ENCODE measurements at regions not wholly inside any gene's neighbourhood (a gene's known extent, or its start where the extent isn't known, plus 50 kb on each side); places are given as distances from the start of the nearest gene placed in this dataset.
"Not testable (repeated sequence)": the region's sequence is repeated elsewhere in the genome, so short reads cannot be mapped to it uniquely, and the experiment has no call there.

DNA sequence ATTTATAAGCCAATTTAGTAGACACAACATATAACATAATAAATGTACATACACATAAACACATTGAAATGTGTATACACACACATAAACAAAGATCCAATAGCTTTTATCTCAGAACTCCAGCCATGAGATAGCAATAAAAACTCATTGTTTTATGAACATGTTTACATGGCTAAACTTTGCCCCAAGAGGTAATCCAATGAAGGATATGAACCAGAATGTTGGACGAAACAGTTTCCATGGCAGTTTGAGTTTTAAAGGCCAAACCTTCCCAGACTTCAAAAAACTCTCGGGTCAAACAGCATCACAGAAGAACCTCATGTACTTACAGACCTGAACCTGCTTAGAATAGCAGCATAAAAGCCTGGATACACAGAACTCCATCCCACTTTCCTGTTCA lies 97.2 kb upstream of the WDR75 start:
- H3K27ac Mint-ChIP-seq = no peak overlapping the region
- no peak overlapping the region for H3K4me3 Mint-ChIP-seq
- H3K36me3 Mint-ChIP-seq = peaks cover 0 to 4% (median 3%) of the 10 kb centered on the region in 3 donors
- peaks cover 0 to 6% (median 4%) of the 10 kb centered on the region in 6 donors for H3K9me3 Mint-ChIP-seq
- DNase-seq = no peak
- peaks cover 0 to 2% (median 0%) of the 10 kb centered on the region in 3 donors for H3K27me3 Mint-ChIP-seq (ENCODE audit: low read depth in 3 of 3)
- no peaks in the 10 kb centered on the region for H3K4me1 Mint-ChIP-seq

DNA sequence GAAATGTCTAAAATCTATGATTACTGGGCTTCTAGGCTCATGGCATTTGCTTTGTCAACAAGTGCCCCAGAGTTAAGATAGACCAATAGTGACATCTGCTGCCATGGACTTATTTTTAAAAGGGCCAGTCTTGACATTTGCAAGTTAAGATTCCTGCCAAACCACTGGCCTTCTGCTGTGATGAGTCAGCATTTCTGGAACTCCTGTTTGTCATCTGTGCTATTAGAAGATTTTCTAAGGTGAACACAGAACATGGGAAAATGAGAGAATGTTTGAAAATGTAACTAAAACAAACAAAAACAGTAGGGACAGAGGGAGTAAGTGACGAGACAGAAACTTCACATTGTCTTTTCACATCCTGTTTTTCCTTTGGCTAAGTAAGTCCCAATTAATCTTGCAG lies 93.7 kb upstream of the WDR75 start:
- H3K27me3 Mint-ChIP-seq (ENCODE audit: low read depth in 3 of 3) = no peaks in the 10 kb centered on the region
- peaks cover 0 to 3% (median 0%) of the 10 kb centered on the region in 3 donors for H3K36me3 Mint-ChIP-seq
- DNase-seq = peak; percentile 2 to 6 (median 2)
- no peaks in the 10 kb centered on the region for H3K4me1 Mint-ChIP-seq
- H3K9me3 Mint-ChIP-seq = peaks cover 0 to 8% (median 4%) of the 10 kb centered on the region in 6 donors
- no peak overlapping the region for H3K27ac Mint-ChIP-seq
- H3K4me3 Mint-ChIP-seq = no peak overlapping the region

DNA sequence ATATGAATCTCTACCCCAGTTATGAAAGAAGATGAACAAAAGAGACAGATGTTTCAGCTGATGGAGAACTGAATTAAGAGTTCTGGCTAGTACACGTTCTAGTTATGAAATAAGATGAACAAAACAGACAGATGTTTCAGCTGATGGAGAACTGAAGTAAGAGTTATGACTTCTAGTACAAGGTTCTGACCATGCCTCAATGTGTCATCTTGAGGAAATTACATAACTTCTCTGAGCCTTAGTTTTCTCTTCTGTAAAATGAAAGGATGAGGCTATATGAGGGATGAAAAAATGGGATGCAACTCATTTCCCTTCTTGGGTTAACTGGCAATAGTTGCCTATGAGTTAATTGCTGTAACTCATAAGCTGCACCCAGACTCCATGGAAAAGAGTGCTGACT lies 92.9 kb upstream of the WDR75 start:
- Mint-ChIP-seq H3K27me3 (ENCODE audit: low read depth in 3 of 3) (no peaks in the 10 kb centered on the region), H3K4me3 (no peak overlapping the region), H3K4me1 (no peaks in the 10 kb centered on the region), H3K9me3 (peaks cover 0 to 8% (median 6%) of the 10 kb centered on the region in 6 donors), H3K27ac (no peak overlapping the region), H3K36me3 (peaks cover 0 to 3% (median 0%) of the 10 kb centered on the region in 3 donors)
- no peak for DNase-seq

- Mint-ChIP-seq H3K36me3 (no peaks in the 10 kb centered on the region), H3K9me3 (peaks cover 0 to 11% (median 6%) of the 10 kb centered on the region in 6 donors), H3K27me3 (ENCODE audit: low read depth in 3 of 3) (peaks cover 0 to 2% (median 1%) of the 10 kb centered on the region in 3 donors), H3K4me1 (no peaks in the 10 kb centered on the region), H3K27ac (no peak overlapping the region), H3K4me3 (no peak overlapping the region)
- DNase-seq = no peak
These were observed 90.6 kb upstream of the WDR75 start for GRCh38 chr2:189350540-189351209.

- H3K36me3 Mint-ChIP-seq; H3K4me3 Mint-ChIP-seq; H3K27me3 Mint-ChIP-seq (ENCODE audit: low read depth in 3 of 3); H3K4me1 Mint-ChIP-seq; H3K27ac Mint-ChIP-seq; DNase-seq: not testable (repeated sequence)
- H3K9me3 Mint-ChIP-seq = peaks cover 1 to 18% (median 6%) of the 10 kb centered on the region in 6 donors
These were observed 89.3 kb upstream of the WDR75 start for GRCh38 chr2:189351933-189352332.

DNA sequence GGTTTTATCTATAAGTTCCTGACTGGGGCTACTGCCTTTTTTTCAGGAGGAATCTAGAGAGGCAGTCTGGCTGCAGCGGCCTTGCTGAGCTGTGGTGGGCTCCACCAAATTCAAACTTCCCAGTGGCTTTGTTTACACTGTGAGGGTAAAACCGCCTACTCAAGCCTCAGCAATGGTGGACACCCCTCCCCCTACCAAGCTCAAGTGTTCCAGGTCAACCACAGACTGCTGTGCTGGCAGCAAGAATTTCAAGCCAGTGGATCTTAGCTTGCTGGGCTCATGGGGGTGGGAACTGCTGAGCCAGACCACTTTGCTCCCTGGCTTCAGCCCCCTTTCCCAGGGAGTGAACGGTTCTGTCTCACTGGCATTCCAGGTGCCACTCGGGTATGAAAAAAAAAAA lies 83.9 kb upstream of the WDR75 start:
- not testable (repeated sequence) for H3K36me3 Mint-ChIP-seq; H3K4me3 Mint-ChIP-seq; DNase-seq; H3K4me1 Mint-ChIP-seq; H3K27me3 Mint-ChIP-seq (ENCODE audit: low read depth in 3 of 3); H3K27ac Mint-ChIP-seq
- H3K9me3 Mint-ChIP-seq = peaks cover 0 to 21% (median 5%) of the 10 kb centered on the region in 6 donors

GRCh38 chr2:189360861-189361260 lies 80.4 kb upstream of the WDR75 start:
- Mint-ChIP-seq H3K4me1 (no peaks in the 10 kb centered on the region), H3K27me3 (ENCODE audit: low read depth in 3 of 3) (peaks cover 0 to 2% (median 0%) of the 10 kb centered on the region in 3 donors), H3K27ac (no peak overlapping the region), H3K9me3 (peaks cover 0 to 14% (median 3%) of the 10 kb centered on the region in 6 donors), H3K36me3 (no peaks in the 10 kb centered on the region), H3K4me3 (no peak overlapping the region)
- DNase-seq = no peak

DNA sequence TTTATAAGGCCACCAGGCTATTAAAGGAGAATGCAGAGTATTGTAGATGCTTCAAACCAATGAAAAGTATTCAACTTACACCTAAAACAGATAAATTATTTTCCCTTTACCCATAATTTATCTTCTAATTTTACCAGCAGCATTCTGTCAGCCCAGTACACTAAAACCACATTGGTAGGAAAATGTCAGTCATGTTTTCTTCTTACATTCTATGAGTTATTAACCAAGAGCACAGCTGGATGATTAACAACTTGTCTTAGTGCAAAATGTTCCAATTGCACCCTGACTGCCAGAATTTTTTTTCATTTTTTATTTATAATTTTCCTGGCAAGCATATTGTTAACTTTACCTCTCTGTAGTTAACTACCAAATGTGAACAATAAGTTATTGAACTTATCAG lies 79.0 kb upstream of the WDR75 start:
- peaks cover 0 to 14% (median 0%) of the 10 kb centered on the region in 6 donors for H3K9me3 Mint-ChIP-seq
- H3K27ac Mint-ChIP-seq = no peak overlapping the region
- no peaks in the 10 kb centered on the region for H3K4me1 Mint-ChIP-seq
- DNase-seq = no peak
- H3K27me3 Mint-ChIP-seq (ENCODE audit: low read depth in 3 of 3) = peaks cover 0 to 2% (median 0%) of the 10 kb centered on the region in 3 donors
- no peak overlapping the region for H3K4me3 Mint-ChIP-seq
- no peaks in the 10 kb centered on the region for H3K36me3 Mint-ChIP-seq

- Mint-ChIP-seq H3K27me3 (ENCODE audit: low read depth in 3 of 3) (peaks cover 0 to 2% (median 0%) of the 10 kb centered on the region in 3 donors), H3K4me1 (no peaks in the 10 kb centered on the region), H3K9me3 (peaks cover 0 to 7% (median 0%) of the 10 kb centered on the region in 6 donors), H3K27ac (no peak overlapping the region), H3K4me3 (no peak overlapping the region), H3K36me3 (no peaks in the 10 kb centered on the region)
- no peak for DNase-seq
These were observed 77.7 kb upstream of the WDR75 start for GRCh38 chr2:189363559-189363958.

DNA sequence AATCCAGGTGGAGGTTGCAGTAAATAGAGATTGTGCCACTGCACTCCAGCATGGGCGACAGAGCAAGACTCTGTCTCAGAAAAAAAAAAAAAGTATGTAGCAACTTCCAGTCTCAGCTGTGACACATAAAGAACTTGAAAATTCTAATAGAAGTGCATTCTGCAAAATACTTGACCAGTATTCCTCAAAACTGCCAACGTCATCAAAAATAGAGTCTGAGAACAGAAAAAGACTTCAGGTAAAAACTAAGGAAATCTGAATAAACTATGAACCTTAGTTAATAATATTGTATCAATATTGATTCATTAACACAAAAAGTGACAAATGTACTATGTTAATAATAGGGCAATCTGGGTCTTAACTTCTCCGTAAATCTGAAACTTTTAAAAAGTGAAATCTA lies 76.7 kb upstream of the WDR75 start:
- Mint-ChIP-seq H3K27me3 (ENCODE audit: low read depth in 3 of 3) (peaks cover 0 to 2% (median 0%) of the 10 kb centered on the region in 3 donors), H3K4me3 (no peak overlapping the region), H3K36me3 (no peaks in the 10 kb centered on the region), H3K9me3 (peaks cover 0 to 5% (median 0%) of the 10 kb centered on the region in 6 donors), H3K4me1 (no peaks in the 10 kb centered on the region), H3K27ac (no peak overlapping the region)
- no peak for DNase-seq

- Mint-ChIP-seq H3K27ac (no peak overlapping the region), H3K4me3 (no peak overlapping the region), H3K27me3 (ENCODE audit: low read depth in 3 of 3) (peaks cover 0 to 2% (median 0%) of the 10 kb centered on the region in 3 donors), H3K36me3 (no peaks in the 10 kb centered on the region), H3K9me3 (peaks cover 0 to under 1% (median 0%) of the 10 kb centered on the region in 6 donors), H3K4me1 (no peaks in the 10 kb centered on the region)
- DNase-seq = no peak
These were observed 74.9 kb upstream of the WDR75 start for GRCh38 chr2:189366349-189366748.

GRCh38 chr2:189367343-189367742 lies 73.9 kb upstream of the WDR75 start:
- no peaks in the 10 kb centered on the region for H3K9me3 Mint-ChIP-seq
- H3K4me3 Mint-ChIP-seq = no peak overlapping the region
- peaks cover 0 to 2% (median 0%) of the 10 kb centered on the region in 3 donors for H3K27me3 Mint-ChIP-seq (ENCODE audit: low read depth in 3 of 3)
- H3K36me3 Mint-ChIP-seq = no peaks in the 10 kb centered on the region
- no peak overlapping the region for H3K27ac Mint-ChIP-seq
- no peaks in the 10 kb centered on the region for H3K4me1 Mint-ChIP-seq
- no peak for DNase-seq

DNA sequence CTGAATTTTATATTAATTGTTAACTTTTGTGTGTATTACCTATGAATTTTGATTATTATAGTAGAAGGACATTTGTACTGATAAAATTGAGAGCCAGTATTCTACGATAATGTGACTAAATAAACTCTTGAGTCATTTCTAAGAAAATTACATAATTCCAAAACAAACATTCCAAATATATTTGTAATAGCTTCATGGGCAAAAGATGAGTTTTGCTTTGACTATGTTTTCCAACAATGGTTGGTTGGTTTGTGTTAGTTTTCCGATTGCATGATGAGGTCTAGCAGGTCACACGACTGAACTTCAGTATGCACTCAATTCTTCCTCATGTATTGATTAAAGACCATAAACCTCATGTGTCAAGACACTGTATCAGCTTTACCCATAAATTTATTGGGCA lies 71.7 kb upstream of the WDR75 start:
- no peak for DNase-seq
- Mint-ChIP-seq H3K4me3 (no peak overlapping the region), H3K36me3 (no peaks in the 10 kb centered on the region), H3K9me3 (no peaks in the 10 kb centered on the region), H3K27ac (no peak overlapping the region), H3K27me3 (ENCODE audit: low read depth in 3 of 3) (peaks cover 0 to 2% (median 0%) of the 10 kb centered on the region in 3 donors), H3K4me1 (no peaks in the 10 kb centered on the region)

- H3K9me3 Mint-ChIP-seq = no peaks in the 10 kb centered on the region
- H3K27ac Mint-ChIP-seq = no peak overlapping the region
- no peaks in the 10 kb centered on the region for H3K36me3 Mint-ChIP-seq
- H3K4me3 Mint-ChIP-seq = no peak overlapping the region
- DNase-seq = no peak
- H3K27me3 Mint-ChIP-seq (ENCODE audit: low read depth in 3 of 3) = peaks cover 0 to 2% (median 0%) of the 10 kb centered on the region in 3 donors
- H3K4me1 Mint-ChIP-seq = no peaks in the 10 kb centered on the region
These were observed 70.6 kb upstream of the WDR75 start for GRCh38 chr2:189370719-189371118.

GRCh38 chr2:189372688-189373257 lies 68.5 kb upstream of the WDR75 start:
- Mint-ChIP-seq H3K36me3 (no peaks in the 10 kb centered on the region), H3K9me3 (no peaks in the 10 kb centered on the region), H3K4me1 (no peaks in the 10 kb centered on the region), H3K27me3 (ENCODE audit: low read depth in 3 of 3) (no peaks in the 10 kb centered on the region), H3K27ac (no peak overlapping the region), H3K4me3 (no peak overlapping the region)
- no peak for DNase-seq
